IMR-90 (cell line): ENCODE measurements at regions not wholly inside any gene's neighbourhood (a gene's known extent, or its start where the extent isn't known, plus 50 kb on each side); places are given as distances from the start of the nearest gene placed in this dataset.

ENCODE experiments used
- ATAC-seq: fragments of 200-7000 bp; cut with Tn5 transposase; 2 replicates; pipeline ENCODE4 v1.9.1; 2020; ENCODE audit warnings: low read depth, mild to moderate bottlenecking, moderate library complexity
- BruUV-seq: library from RNA; stranded (reverse); fragments of 400-500 nt; replicated peaks from 2 replicates; lab custom pipeline; 2021; lab: Mats Ljungman, UMichigan
- CTCF ChIA-PET: fragments of 300-600 bp; formaldehyde crosslinking; extraction: SDS; loops from one replicate; lab custom pipeline; 2021; ENCODE audit warnings: antibody characterized with exemption; lab: Yijun Ruan, JAX
- POLR2A ChIA-PET: fragments of 300-600 bp; sonication (Branson Sonifier 250); formaldehyde crosslinking; loops from one replicate; lab custom pipeline; 2022; ENCODE audit warnings: antibody characterized with exemption; ENCODE audit not compliant: unreplicated experiment; lab: Charles Lee
- DNase-seq: peaks from one replicate; pipeline ENCODE4 v3.0.0; 2013
- H2AFZ ChIP-seq: replicated peaks from 2 replicates; pipeline ENCODE3; 2013; ENCODE audit warnings: low read length, mild to moderate bottlenecking; ENCODE audit not compliant: poor library complexity
- H2AK5ac ChIP-seq: 2 replicates; pipeline ENCODE4 v1.6.1; 2013; ENCODE audit warnings: low read depth, low read length, inconsistent platforms
- H2AK9ac ChIP-seq: replicated peaks from 2 replicates; pipeline ENCODE3; 2013; ENCODE audit warnings: mild to moderate bottlenecking, low read depth, low read length, moderate library complexity; ENCODE audit not compliant: poor library complexity
- H2BK120ac ChIP-seq: 2 replicates; pipeline ENCODE4 v1.6.1; 2013; ENCODE audit warnings: low read depth, low read length, inconsistent platforms
- H2BK15ac ChIP-seq: 3 replicates; pipeline ENCODE4 v1.6.1; 2013; ENCODE audit warnings: low read depth, low read length, inconsistent platforms
- H2BK20ac ChIP-seq: 2 replicates; pipeline ENCODE4 v1.6.1; 2013; ENCODE audit warnings: low read depth, mild to moderate bottlenecking, inconsistent platforms, low read length, moderate library complexity
- H2BK5ac ChIP-seq: 2 replicates; pipeline ENCODE4 v1.6.1; 2013; ENCODE audit warnings: mild to moderate bottlenecking, low read depth, low read length, inconsistent platforms; ENCODE audit not compliant: poor library complexity, severe bottlenecking
- H3K14ac ChIP-seq: replicated peaks from 2 replicates; pipeline ENCODE4 v1.6.1; 2013; ENCODE audit warnings: low read depth, low read length, inconsistent platforms
- H3K18ac ChIP-seq: 2 replicates; pipeline ENCODE4 v1.6.1; 2013; ENCODE audit warnings: low read depth, low read length, control low read depth
- H3K23ac ChIP-seq: 2 replicates; pipeline ENCODE4 v1.6.1; 2013; ENCODE audit warnings: low read depth, low read length, inconsistent platforms
- H3K27ac ChIP-seq: 2 replicates; pipeline ENCODE4 v1.5.1; 2013; ENCODE audit warnings: mild to moderate bottlenecking, control low read depth, low read length; ENCODE audit not compliant: insufficient read depth
- H3K27me3 ChIP-seq: 2 replicates; pipeline ENCODE4 v1.6.1; 2013; ENCODE audit warnings: low read length; ENCODE audit not compliant: control insufficient read depth, insufficient read depth
- H3K36me3 ChIP-seq: 2 replicates; pipeline ENCODE4 v1.6.1; 2013; ENCODE audit warnings: low read length, mixed read lengths; ENCODE audit not compliant: control insufficient read depth, insufficient read depth
- H3K4ac ChIP-seq: 2 replicates; pipeline ENCODE4 v1.6.1; 2013; ENCODE audit warnings: low read depth, low read length, inconsistent platforms
- H3K4me1 ChIP-seq: 2 replicates; pipeline ENCODE4 v1.6.1; 2013; ENCODE audit warnings: low read length, mixed read lengths; ENCODE audit not compliant: control insufficient read depth, insufficient read depth
- H3K4me2 ChIP-seq: 2 replicates; pipeline ENCODE4 v1.6.1; 2013; ENCODE audit warnings: low read depth, mild to moderate bottlenecking, control low read depth, low read length, moderate library complexity
- H3K4me3 ChIP-seq: 2 replicates; pipeline ENCODE4 v1.5.1; 2013; ENCODE audit warnings: low read depth, mild to moderate bottlenecking, control low read depth, low read length, moderate library complexity; ENCODE audit not compliant: insufficient read depth
- H3K56ac ChIP-seq: 2 replicates; pipeline ENCODE4 v1.6.1; 2013; ENCODE audit warnings: low read length, inconsistent platforms; ENCODE audit not compliant: insufficient read depth; ENCODE audit errors: extremely low read depth
- H3K79me1 ChIP-seq, 2 experiments: 2 replicates each; pipeline ENCODE4 v1.6.1; 2013; ENCODE audit warnings: low read length in 2 of 2, inconsistent platforms in 1 of 2, low read depth in 1 of 2
- H3K9ac ChIP-seq: 2 replicates; pipeline ENCODE4 v1.6.1; 2013; ENCODE audit warnings: low read depth, low read length, control low read depth
- H3K9me1 ChIP-seq: 2 replicates; pipeline ENCODE4 v1.6.1; 2013; ENCODE audit warnings: low read length, inconsistent platforms; ENCODE audit not compliant: insufficient read depth
- H3K9me3 ChIP-seq: 2 replicates; pipeline ENCODE4 v1.6.1; 2013; ENCODE audit warnings: low read length; ENCODE audit not compliant: control insufficient read depth, insufficient read depth
- H4K20me1 ChIP-seq: 2 replicates; pipeline ENCODE4 v1.6.1; 2013; ENCODE audit warnings: low read length, inconsistent platforms; ENCODE audit not compliant: insufficient read depth
- H4K5ac ChIP-seq: 2 replicates; pipeline ENCODE4 v1.6.1; 2013; ENCODE audit warnings: mild to moderate bottlenecking, low read depth, low read length, control low read depth
- H4K8ac ChIP-seq, 2 experiments: 2 replicates each; pipeline ENCODE4 v1.6.1; 2013; ENCODE audit warnings: low read depth in 2 of 2, low read length in 2 of 2, control low read depth in 1 of 2, inconsistent platforms in 1 of 2
- H4K91ac ChIP-seq: 2 replicates; pipeline ENCODE4 v1.6.1; 2013; ENCODE audit warnings: low read depth, low read length, inconsistent platforms; ENCODE audit not compliant: insufficient read depth
- BHLHE40 ChIP-seq: fragments of 150-350 bp; IDR thresholded peaks from 2 replicates; pipeline ENCODE4 v1.6.1; 2016; ENCODE audit warnings: mild to moderate bottlenecking, low read depth, low read length
- CEBPB ChIP-seq: IDR thresholded peaks from 2 replicates; pipeline ENCODE4 v1.6.1; 2012; ENCODE audit warnings: low read depth, low read length, improper control_type of control experiment
- CHD1 ChIP-seq: IDR thresholded peaks from 2 replicates; pipeline ENCODE4 v1.6.1; 2012; ENCODE audit warnings: low read depth, low read length, improper control_type of control experiment
- FOS ChIP-seq: fragments of 150-350 bp; IDR thresholded peaks from 2 replicates; pipeline ENCODE4 v1.6.1; 2016; ENCODE audit warnings: low read depth, low read length
- MAFK ChIP-seq: IDR thresholded peaks from 2 replicates; pipeline ENCODE4 v1.6.1; 2012; ENCODE audit warnings: low read depth, low read length, improper control_type of control experiment
- MAZ ChIP-seq: IDR thresholded peaks from 2 replicates; pipeline ENCODE4 v1.6.1; 2012; ENCODE audit warnings: low read depth, mild to moderate bottlenecking, low read length, improper control_type of control experiment, moderate library complexity, borderline replicate concordance
- MXI1 ChIP-seq: IDR thresholded peaks from 2 replicates; pipeline ENCODE4 v1.6.1; 2012; ENCODE audit warnings: low read depth, mild to moderate bottlenecking, low read length, moderate library complexity, borderline replicate concordance
- NFE2L2 ChIP-seq: fragments of 150-350 bp; IDR thresholded peaks from 2 replicates; pipeline ENCODE4 v1.6.1; 2016; ENCODE audit warnings: low read depth, mild to moderate bottlenecking, low read length
- POLR2A ChIP-seq: IDR thresholded peaks from 2 replicates; pipeline ENCODE4 v1.6.1; 2012; ENCODE audit warnings: mild to moderate bottlenecking, low read depth, low read length
- RAD21 ChIP-seq: IDR thresholded peaks from 2 replicates; pipeline ENCODE4 v1.6.1; 2012; ENCODE audit warnings: low read length, improper control_type of control experiment
- RCOR1 ChIP-seq: IDR thresholded peaks from 2 replicates; pipeline ENCODE4 v1.6.1; 2012; ENCODE audit warnings: mild to moderate bottlenecking, low read length, improper control_type of control experiment; ENCODE audit not compliant: insufficient replicate concordance
- RFX5 ChIP-seq: IDR thresholded peaks from 2 replicates; pipeline ENCODE4 v1.8.0; 2012; ENCODE audit warnings: low read depth, mild to moderate bottlenecking, low read length, moderate library complexity
- SMC3 ChIP-seq: fragments of 150-350 bp; IDR thresholded peaks from 2 replicates; pipeline ENCODE4 v1.6.1; 2016; ENCODE audit warnings: low read depth, mild to moderate bottlenecking, antibody characterized with exemption, low read length, moderate library complexity
- WGBS, 2 experiments: methylation state at CpG; one replicate each; pipeline versions ENCODE4 v1.1.5 to v1.1.7; 2013; ENCODE audit warnings: missing lambda C conversion rate in 2 of 2; ENCODE audit not compliant: insufficient read length in 1 of 2; ENCODE audit errors: extremely low coverage in 2 of 2; 5-methylcytosine and 5-hydroxymethylcytosine counted together
- dilution Hi-C: fragments of 300-500 bp; cut with HindIII; formaldehyde crosslinking; loops from one replicate; pipeline ENCODE4 v1.14.3; 2018; ENCODE audit warnings: low sequenced_read_pairs; ENCODE audit not compliant: unreplicated experiment
- in situ Hi-C: fragments of 300-500 bp; cut with MboI; formaldehyde crosslinking; loops from 3 replicates; pipeline ENCODE4 v1.14.3; 2019; ENCODE audit warnings: low sequenced_read_pairs, inconsistent platforms, mixed read lengths
- intact Hi-C: fragments of 100-400 bp; cut with micrococcal nuclease; formaldehyde crosslinking; loops from 2 replicates; pipeline ENCODE4 v1.10.0; 2022
- TF ChIP-seq, protein P1 (sequence below): conservative IDR thresholded peaks from 2 replicates; pipeline ENCODE4 v1.5.1; 2012; ENCODE audit warnings: mild to moderate bottlenecking, low read depth, low read length, improper control_type of control experiment
- TF ChIP-seq, protein P2 (sequence below): fragments of 150-350 bp; IDR thresholded peaks from 2 replicates; pipeline ENCODE4 v1.6.1; 2017; ENCODE audit warnings: mild to moderate bottlenecking, antibody characterized with exemption, low read length, low read depth

DNA sequence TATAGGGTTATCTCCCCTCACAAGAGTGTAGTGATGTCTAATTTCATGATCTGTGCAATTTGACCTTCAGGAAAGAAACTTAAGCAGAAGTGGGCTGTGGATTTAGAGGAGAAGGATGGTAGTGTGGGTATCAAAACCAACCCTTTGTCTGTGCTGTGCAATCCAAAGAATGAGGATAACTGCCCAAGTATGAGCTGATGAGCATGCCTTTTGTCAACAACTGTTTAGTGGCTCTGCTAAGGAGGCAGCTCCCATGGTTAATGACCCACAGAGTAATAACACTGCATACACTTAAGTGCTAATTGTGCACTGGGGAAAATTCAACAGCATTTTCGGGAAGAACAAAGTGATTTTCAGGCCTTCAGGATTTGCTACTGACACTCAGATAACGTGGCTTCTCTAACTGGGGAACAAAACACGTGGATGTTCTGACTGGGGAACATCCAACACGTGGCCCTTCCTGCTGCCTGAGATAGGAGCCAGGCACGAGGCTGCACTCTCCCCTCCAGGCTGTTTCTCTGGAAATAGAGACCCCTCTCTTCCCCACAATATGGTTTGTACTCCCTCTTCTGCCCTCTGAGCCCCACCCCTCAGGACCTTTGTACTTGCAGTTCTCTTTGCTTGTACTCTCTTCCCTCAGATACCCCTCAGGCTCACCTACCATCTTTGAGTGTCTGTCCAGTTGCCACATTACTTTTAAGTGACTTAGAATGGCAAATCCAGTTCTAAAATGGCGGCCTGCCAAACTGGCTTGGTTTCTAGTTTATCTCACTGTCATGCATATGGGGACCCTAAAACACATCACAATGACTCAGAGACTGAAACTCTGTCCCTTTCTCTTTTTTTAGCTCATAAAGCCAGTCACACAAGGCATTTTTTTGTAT, 234.9 kb upstream of the POU2AF2 start:
- no peaks in the 10 kb centered on the region for H3K27me3 ChIP-seq
- no peak overlapping the region for H4K5ac ChIP-seq
- no peak overlapping the region for H3K18ac ChIP-seq
- DNase-seq (no peak), ATAC-seq (no peak)
- H2BK15ac ChIP-seq = no peak overlapping the region
- in situ Hi-C loops = no loop called here
- no peak overlapping the region for H2AFZ ChIP-seq
- H3K14ac ChIP-seq = no peak overlapping the region
- no peaks in the 10 kb centered on the region for H3K9me1 ChIP-seq
- H2BK5ac ChIP-seq = no peak overlapping the region
- H2AK9ac ChIP-seq = no peak overlapping the region
- peaks cover under 1% of the 10 kb centered on the region; the same call in 1 of the 2 replicates for H3K4me1 ChIP-seq
- no peak overlapping the region for H3K27ac ChIP-seq
- H3K9me3 ChIP-seq = no peaks in the 10 kb centered on the region
- no peak overlapping the region for H2BK120ac ChIP-seq
- no peak overlapping the region for H3K4me2 ChIP-seq
- no peaks in the 10 kb centered on the region for H4K20me1 ChIP-seq
- no peak overlapping the region for H4K91ac ChIP-seq
- H3K4ac ChIP-seq = no peak overlapping the region
- CTCF ChIA-PET = no interaction called here
- WGBS, 2 experiments = 100% methylated on average over 3 of the region's 6 CpGs; no CpG with 5 or more reads in 1 of the 2 experiments
- no peak overlapping the region for H2AK5ac ChIP-seq
- H2BK20ac ChIP-seq = no peak overlapping the region
- H4K8ac ChIP-seq = no peak overlapping the region
- H3K4me3 ChIP-seq = no peak overlapping the region
- intact Hi-C loops = no loop called here
- no peaks in the 10 kb centered on the region for H3K79me1 ChIP-seq
- H3K9ac ChIP-seq = no peak overlapping the region
- no peaks in the 10 kb centered on the region for H3K36me3 ChIP-seq
- H3K56ac ChIP-seq = no peak overlapping the region
- dilution Hi-C loops = no loop called here
- no peak overlapping the region for H3K23ac ChIP-seq
- POLR2A ChIA-PET = no interaction called here
- no TSS peak for BruUV-seq
- TF ChIP-seq RFX5 (no peak), SMC3 (no peak), RCOR1 (no peak), RAD21 (no peak), MAFK (no peak), CHD1 (no peak), MAZ (no peak), CEBPB (no peak), NFE2L2 (no peak), FOS (no peak), POLR2A (no peak), BHLHE40 (no peak), MXI1 (no peak)
- TF ChIP-seq, protein P1, sequence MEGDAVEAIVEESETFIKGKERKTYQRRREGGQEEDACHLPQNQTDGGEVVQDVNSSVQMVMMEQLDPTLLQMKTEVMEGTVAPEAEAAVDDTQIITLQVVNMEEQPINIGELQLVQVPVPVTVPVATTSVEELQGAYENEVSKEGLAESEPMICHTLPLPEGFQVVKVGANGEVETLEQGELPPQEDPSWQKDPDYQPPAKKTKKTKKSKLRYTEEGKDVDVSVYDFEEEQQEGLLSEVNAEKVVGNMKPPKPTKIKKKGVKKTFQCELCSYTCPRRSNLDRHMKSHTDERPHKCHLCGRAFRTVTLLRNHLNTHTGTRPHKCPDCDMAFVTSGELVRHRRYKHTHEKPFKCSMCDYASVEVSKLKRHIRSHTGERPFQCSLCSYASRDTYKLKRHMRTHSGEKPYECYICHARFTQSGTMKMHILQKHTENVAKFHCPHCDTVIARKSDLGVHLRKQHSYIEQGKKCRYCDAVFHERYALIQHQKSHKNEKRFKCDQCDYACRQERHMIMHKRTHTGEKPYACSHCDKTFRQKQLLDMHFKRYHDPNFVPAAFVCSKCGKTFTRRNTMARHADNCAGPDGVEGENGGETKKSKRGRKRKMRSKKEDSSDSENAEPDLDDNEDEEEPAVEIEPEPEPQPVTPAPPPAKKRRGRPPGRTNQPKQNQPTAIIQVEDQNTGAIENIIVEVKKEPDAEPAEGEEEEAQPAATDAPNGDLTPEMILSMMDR = no peak
- TF ChIP-seq, protein P2, sequence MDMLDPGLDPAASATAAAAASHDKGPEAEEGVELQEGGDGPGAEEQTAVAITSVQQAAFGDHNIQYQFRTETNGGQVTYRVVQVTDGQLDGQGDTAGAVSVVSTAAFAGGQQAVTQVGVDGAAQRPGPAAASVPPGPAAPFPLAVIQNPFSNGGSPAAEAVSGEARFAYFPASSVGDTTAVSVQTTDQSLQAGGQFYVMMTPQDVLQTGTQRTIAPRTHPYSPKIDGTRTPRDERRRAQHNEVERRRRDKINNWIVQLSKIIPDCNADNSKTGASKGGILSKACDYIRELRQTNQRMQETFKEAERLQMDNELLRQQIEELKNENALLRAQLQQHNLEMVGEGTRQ = no peak
